ENCODE measurements at regions not wholly inside any gene's neighbourhood (a gene's known extent, or its start where the extent isn't known, plus 50 kb on each side); places are given as distances from the start of the nearest gene placed in this dataset.

GRCh38 chr2:190809139-190809764 is 71.4 kb upstream of the GLS start:
- no peak for DNase-seq

- DNase-seq, result no peak
Measured at GRCh38 chr2:190809876-190810525, 70.6 kb upstream of the GLS start.

- no peak for DNase-seq
Measured at GRCh38 chr2:190810981-190811587, 69.5 kb upstream of the GLS start.

GRCh38 chr2:190811811-190812210 is 68.8 kb upstream of the GLS start:
- DNase-seq, result no peak

GRCh38 chr2:190812506-190813294 is 67.9 kb upstream of the GLS start:
- no peak for DNase-seq

GRCh38 chr2:190815226-190815625 is 65.4 kb upstream of the GLS start:
- no peak for DNase-seq

- no peak for DNase-seq
Measured at GRCh38 chr2:190817082-190817481, 63.5 kb upstream of the GLS start.

- peak; percentile 82 for DNase-seq
Measured at GRCh38 chr2:190819840-190820301, 60.8 kb upstream of the GLS start.

GRCh38 chr2:190820416-190820815 is 60.2 kb upstream of the GLS start:
- DNase-seq, result no peak

- no peak for DNase-seq
Measured at GRCh38 chr2:190822043-190822442, 58.6 kb upstream of the GLS start.

GRCh38 chr2:190827720-190828119 is 52.9 kb upstream of the GLS start:
- no peak for DNase-seq

GRCh38 chr2:190829642-190830041 is 51.0 kb upstream of the GLS start:
- no peak for DNase-seq

All from muscle of arm (tissue), 1 donor.